PFSK-1 (cell line): ENCODE measurements at regions not wholly inside any gene's neighbourhood (a gene's known extent, or its start where the extent isn't known, plus 50 kb on each side); places are given as distances from the start of the nearest gene placed in this dataset.

Source experiments
- FOXP2 ChIP-seq: optimal IDR thresholded peaks from 2 replicates; pipeline ENCODE3; 2011; ENCODE audit warnings: borderline replicate concordance, control low read depth, inconsistent platforms; ENCODE audit not compliant: insufficient read depth; ENCODE audit errors: extremely low read length, extremely low read depth
- POLR2AphosphoS5 ChIP-seq: IDR thresholded peaks from 2 replicates; pipeline ENCODE4 v1.6.1; 2012; ENCODE audit warnings: low read depth, mild to moderate bottlenecking, control low read depth, low read length, moderate library complexity
- SIN3A ChIP-seq: IDR thresholded peaks from 2 replicates; pipeline ENCODE4 v1.6.1; 2012; ENCODE audit warnings: mild to moderate bottlenecking, low read length, moderate library complexity, borderline replicate concordance; ENCODE audit not compliant: insufficient read depth
- TAF1 ChIP-seq: IDR thresholded peaks from 2 replicates; pipeline ENCODE4 v1.6.1; 2012; ENCODE audit warnings: low read length, control low read depth, borderline replicate concordance; ENCODE audit not compliant: insufficient read depth
- TF ChIP-seq, protein P1 (sequence below), 2 experiments: IDR thresholded peaks; 2 replicates each; pipeline versions ENCODE4 v1.6.1 to v1.8.0; 2011 to 2012; ENCODE audit warnings: low read depth in 2 of 2, low read length in 2 of 2, control low read depth in 1 of 2, inconsistent platforms in 1 of 2, mild to moderate bottlenecking in 1 of 2, moderate library complexity in 1 of 2; ENCODE audit not compliant: insufficient read depth in 1 of 2

DNA sequence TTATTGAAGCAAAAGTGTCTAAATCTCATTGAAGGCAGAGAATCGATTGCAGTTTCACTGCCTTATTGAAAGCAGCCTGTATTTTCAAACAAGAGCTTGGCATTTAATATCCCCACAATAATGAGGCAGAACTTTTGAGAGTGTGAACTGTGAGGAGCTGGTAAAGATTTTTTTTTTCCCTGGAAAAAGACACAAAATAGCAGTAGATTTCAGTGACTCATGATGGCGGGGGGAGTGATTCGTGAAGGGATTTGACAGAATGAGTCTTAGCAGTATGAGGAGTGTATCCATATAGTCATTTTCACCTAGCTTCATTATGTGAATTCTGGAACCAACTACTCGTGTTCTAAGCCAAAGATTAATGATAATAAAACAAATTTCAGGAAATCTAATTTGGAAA lies 242.9 kb downstream of the ARL6IP6 start:
- TF ChIP-seq SIN3A, result no peak
- no peak for TF ChIP-seq TAF1
- TF ChIP-seq POLR2AphosphoS5, result no peak
- TF ChIP-seq, protein P1, sequence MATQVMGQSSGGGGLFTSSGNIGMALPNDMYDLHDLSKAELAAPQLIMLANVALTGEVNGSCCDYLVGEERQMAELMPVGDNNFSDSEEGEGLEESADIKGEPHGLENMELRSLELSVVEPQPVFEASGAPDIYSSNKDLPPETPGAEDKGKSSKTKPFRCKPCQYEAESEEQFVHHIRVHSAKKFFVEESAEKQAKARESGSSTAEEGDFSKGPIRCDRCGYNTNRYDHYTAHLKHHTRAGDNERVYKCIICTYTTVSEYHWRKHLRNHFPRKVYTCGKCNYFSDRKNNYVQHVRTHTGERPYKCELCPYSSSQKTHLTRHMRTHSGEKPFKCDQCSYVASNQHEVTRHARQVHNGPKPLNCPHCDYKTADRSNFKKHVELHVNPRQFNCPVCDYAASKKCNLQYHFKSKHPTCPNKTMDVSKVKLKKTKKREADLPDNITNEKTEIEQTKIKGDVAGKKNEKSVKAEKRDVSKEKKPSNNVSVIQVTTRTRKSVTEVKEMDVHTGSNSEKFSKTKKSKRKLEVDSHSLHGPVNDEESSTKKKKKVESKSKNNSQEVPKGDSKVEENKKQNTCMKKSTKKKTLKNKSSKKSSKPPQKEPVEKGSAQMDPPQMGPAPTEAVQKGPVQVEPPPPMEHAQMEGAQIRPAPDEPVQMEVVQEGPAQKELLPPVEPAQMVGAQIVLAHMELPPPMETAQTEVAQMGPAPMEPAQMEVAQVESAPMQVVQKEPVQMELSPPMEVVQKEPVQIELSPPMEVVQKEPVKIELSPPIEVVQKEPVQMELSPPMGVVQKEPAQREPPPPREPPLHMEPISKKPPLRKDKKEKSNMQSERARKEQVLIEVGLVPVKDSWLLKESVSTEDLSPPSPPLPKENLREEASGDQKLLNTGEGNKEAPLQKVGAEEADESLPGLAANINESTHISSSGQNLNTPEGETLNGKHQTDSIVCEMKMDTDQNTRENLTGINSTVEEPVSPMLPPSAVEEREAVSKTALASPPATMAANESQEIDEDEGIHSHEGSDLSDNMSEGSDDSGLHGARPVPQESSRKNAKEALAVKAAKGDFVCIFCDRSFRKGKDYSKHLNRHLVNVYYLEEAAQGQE (IDR thresholded peaks at IDR 0.05; ENCODE audit: insufficient read depth in 1 of 2, low read depth in 2 of 2, low read length in 2 of 2), result no peak
- TF ChIP-seq FOXP2, result no peak
